ENCODE measurements at regions not wholly inside any gene's neighbourhood (a gene's known extent, or its start where the extent isn't known, plus 50 kb on each side); places are given as distances from the start of the nearest gene placed in this dataset.
"Not testable (repeated sequence)": the region's sequence is repeated elsewhere in the genome, so short reads cannot be mapped to it uniquely, and the experiment has no call there.

- H3K36me3 Mint-ChIP-seq (ENCODE audit: low read depth), result peaks cover 1% of the 10 kb centered on the region
- no peaks in the 10 kb centered on the region for H3K4me1 Mint-ChIP-seq (ENCODE audit: low read depth)
- no peaks in the 10 kb centered on the region for H3K27me3 Mint-ChIP-seq (ENCODE audit: low read depth)
- peaks cover 23% of the 10 kb centered on the region for H3K9me3 Mint-ChIP-seq
- no peak overlapping the region for H3K27ac Mint-ChIP-seq
- DNase-seq (ENCODE audit: low spot score), result no peak
- peak overlapping the region; percentile 29 for H3K4me3 Mint-ChIP-seq
Observed at GRCh38 chr19:37303591-37304171, 67.2 kb upstream of the ZNF527 start.

GRCh38 chr19:37304190-37304883, 66.6 kb upstream of the ZNF527 start:
- Mint-ChIP-seq H3K4me1 (ENCODE audit: low read depth) (no peaks in the 10 kb centered on the region), H3K4me3 (peak overlapping the region; percentile 29), H3K9me3 (peaks cover 23% of the 10 kb centered on the region), H3K27me3 (ENCODE audit: low read depth) (no peaks in the 10 kb centered on the region), H3K36me3 (ENCODE audit: low read depth) (peaks cover 1% of the 10 kb centered on the region), H3K27ac (no peak overlapping the region)
- DNase-seq (ENCODE audit: low spot score), result no peak

- no peaks in the 10 kb centered on the region for H3K27me3 Mint-ChIP-seq (ENCODE audit: low read depth)
- no peak for DNase-seq (ENCODE audit: low spot score)
- no peaks in the 10 kb centered on the region for H3K4me1 Mint-ChIP-seq (ENCODE audit: low read depth)
- no peak overlapping the region for H3K27ac Mint-ChIP-seq
- H3K4me3 Mint-ChIP-seq, result no peak overlapping the region
- peaks cover 23% of the 10 kb centered on the region for H3K9me3 Mint-ChIP-seq
- peaks cover 1% of the 10 kb centered on the region for H3K36me3 Mint-ChIP-seq (ENCODE audit: low read depth)
Observed at GRCh38 chr19:37304884-37305255, 66.0 kb upstream of the ZNF527 start.

GRCh38 chr19:37306383-37306963, 64.4 kb upstream of the ZNF527 start:
- Mint-ChIP-seq H3K4me3 (no peak overlapping the region), H3K36me3 (ENCODE audit: low read depth) (peaks cover 1% of the 10 kb centered on the region)

GRCh38 chr19:37309834-37310575, 60.9 kb upstream of the ZNF527 start:
- Mint-ChIP-seq H3K27me3 (ENCODE audit: low read depth) (no peaks in the 10 kb centered on the region), H3K36me3 (ENCODE audit: low read depth) (peaks cover 5% of the 10 kb centered on the region), H3K9me3 (peaks cover 38% of the 10 kb centered on the region), H3K27ac (no peak overlapping the region), H3K4me3 (no peak overlapping the region), H3K4me1 (ENCODE audit: low read depth) (peaks cover 8% of the 10 kb centered on the region)
- DNase-seq (ENCODE audit: low spot score), result no peak

More at GRCh38 chr19:37306383-37306963, 64.4 kb upstream of the ZNF527 start:
- H3K27me3 Mint-ChIP-seq (ENCODE audit: low read depth), result no peaks in the 10 kb centered on the region
- H3K9me3 Mint-ChIP-seq, result peaks cover 26% of the 10 kb centered on the region
- no peak for DNase-seq (ENCODE audit: low spot score)
- no peaks in the 10 kb centered on the region for H3K4me1 Mint-ChIP-seq (ENCODE audit: low read depth)
- no peak overlapping the region for H3K27ac Mint-ChIP-seq

- H3K9me3 Mint-ChIP-seq, result peaks cover 32% of the 10 kb centered on the region
- peak overlapping the region; percentile 72 for H3K27ac Mint-ChIP-seq
- DNase-seq (ENCODE audit: low spot score), result peak; percentile 20
- not testable (repeated sequence) for H3K4me1 Mint-ChIP-seq (ENCODE audit: low read depth); H3K36me3 Mint-ChIP-seq (ENCODE audit: low read depth); H3K27me3 Mint-ChIP-seq (ENCODE audit: low read depth)
- H3K4me3 Mint-ChIP-seq, result peak overlapping the region; percentile 76
Observed at GRCh38 chr19:37312531-37313334, 58.2 kb upstream of the ZNF527 start.

GRCh38 chr19:37313335-37313627, 57.6 kb upstream of the ZNF527 start:
- DNase-seq (ENCODE audit: low spot score), result no peak
- Mint-ChIP-seq H3K36me3 (ENCODE audit: low read depth) (peaks cover 4% of the 10 kb centered on the region), H3K9me3 (peaks cover 28% of the 10 kb centered on the region), H3K4me1 (ENCODE audit: low read depth) (peaks cover 8% of the 10 kb centered on the region), H3K27ac (peak overlapping the region; percentile 72), H3K4me3 (peak overlapping the region; percentile 76), H3K27me3 (ENCODE audit: low read depth) (no peaks in the 10 kb centered on the region)

- Mint-ChIP-seq H3K4me1 (ENCODE audit: low read depth) (peaks cover 16% of the 10 kb centered on the region), H3K36me3 (ENCODE audit: low read depth) (peaks cover 34% of the 10 kb centered on the region), H3K9me3 (peaks cover 52% of the 10 kb centered on the region), H3K4me3 (peak overlapping the region; percentile 95), H3K27me3 (ENCODE audit: low read depth) (no peaks in the 10 kb centered on the region), H3K27ac (peak overlapping the region; percentile 90)
- peak; percentile 93 for DNase-seq (ENCODE audit: low spot score)
Observed at GRCh38 chr19:37317403-37318209, 53.3 kb upstream of the ZNF527 start.

GRCh38 chr19:37320988-37321387, 49.9 kb upstream of the ZNF527 start:
- DNase-seq (ENCODE audit: low spot score); H3K27ac Mint-ChIP-seq: not testable (repeated sequence)

More at GRCh38 chr19:37320988-37321387, 49.9 kb upstream of the ZNF527 start:
- H3K4me3 Mint-ChIP-seq; H3K4me1 Mint-ChIP-seq (ENCODE audit: low read depth); H3K27me3 Mint-ChIP-seq (ENCODE audit: low read depth): not testable (repeated sequence)
- Mint-ChIP-seq H3K9me3 (peaks cover 28% of the 10 kb centered on the region), H3K36me3 (ENCODE audit: low read depth) (peaks cover 59% of the 10 kb centered on the region)
